Activated effector memory CD4-positive, alpha-beta T cell treated with anti-CD3 and anti-CD28 coated beads, Interleukin-2, amount 50 U/mL, for 16 hours (primary cell): ENCODE measurements at regions not wholly inside any gene's neighbourhood (a gene's known extent, or its start where the extent isn't known, plus 50 kb on each side); places are given as distances from the start of the nearest gene placed in this dataset.
A peak's percentile ranks its signal among the peaks of the same experiment; 100 is the strongest.

Source experiments
- DNase-seq: peaks from one replicate; pipeline ENCODE4 v3.0.0-alpha.2; 2020

- no peak for DNase-seq
Observed at GRCh38 chr12:31867292-31867691, 91.9 kb upstream of the RESF1 start.

GRCh38 chr12:31866523-31866922 is 92.7 kb upstream of the RESF1 start:
- DNase-seq = no peak

- no peak for DNase-seq
Observed at GRCh38 chr12:31865023-31865422, 94.2 kb upstream of the RESF1 start.

GRCh38 chr12:31861360-31861759 is 97.9 kb upstream of the RESF1 start:
- DNase-seq = no peak

GRCh38 chr12:31860401-31860800 is 98.8 kb upstream of the RESF1 start:
- DNase-seq = no peak

GRCh38 chr12:31859232-31859977 is 99.8 kb upstream of the RESF1 start:
- no peak for DNase-seq

- no peak for DNase-seq
Observed at GRCh38 chr12:31855427-31855826, 103.8 kb upstream of the RESF1 start.

GRCh38 chr12:31853977-31854376 is 105.2 kb upstream of the RESF1 start:
- no peak for DNase-seq

GRCh38 chr12:31853520-31853919 is 105.7 kb upstream of the RESF1 start:
- DNase-seq = no peak

GRCh38 chr12:31850268-31850667 is 108.9 kb upstream of the RESF1 start:
- DNase-seq = no peak

- no peak for DNase-seq
Observed at GRCh38 chr12:31849090-31849687, 110.0 kb upstream of the RESF1 start.

GRCh38 chr12:31846405-31846804 is 112.8 kb upstream of the RESF1 start:
- no peak for DNase-seq

GRCh38 chr12:31845613-31846322 is 113.4 kb upstream of the RESF1 start:
- no peak for DNase-seq

GRCh38 chr12:31843398-31844095 is 114.7 kb upstream of the AMN1 start:
- DNase-seq = no peak

GRCh38 chr12:31837913-31838312 is 109.1 kb upstream of the AMN1 start:
- no peak for DNase-seq

- no peak for DNase-seq
Observed at GRCh38 chr12:31835276-31835882, 106.6 kb upstream of the AMN1 start.

- no peak for DNase-seq
Observed at GRCh38 chr12:31834150-31834549, 105.3 kb upstream of the AMN1 start.

- DNase-seq = peak; percentile 66
Observed at GRCh38 chr12:31832740-31833729, 104.2 kb upstream of the AMN1 start.

GRCh38 chr12:31828071-31828470 is 99.2 kb upstream of the AMN1 start:
- DNase-seq = no peak

- DNase-seq = no peak
Observed at GRCh38 chr12:31822761-31823160, 93.9 kb upstream of the AMN1 start.

- no peak for DNase-seq
Observed at GRCh38 chr12:31821484-31821883, 92.7 kb upstream of the AMN1 start.

- DNase-seq = no peak
Observed at GRCh38 chr12:31820832-31821231, 92.0 kb upstream of the AMN1 start.
